ENCODE measurements at regions not wholly inside any gene's neighbourhood (a gene's known extent, or its start where the extent isn't known, plus 50 kb on each side); places are given as distances from the start of the nearest gene placed in this dataset.

GRCh38 chr18:29434650-29435049 is 1257.7 kb upstream of the CDH2 start:
- TF ChIP-seq, protein P1, sequence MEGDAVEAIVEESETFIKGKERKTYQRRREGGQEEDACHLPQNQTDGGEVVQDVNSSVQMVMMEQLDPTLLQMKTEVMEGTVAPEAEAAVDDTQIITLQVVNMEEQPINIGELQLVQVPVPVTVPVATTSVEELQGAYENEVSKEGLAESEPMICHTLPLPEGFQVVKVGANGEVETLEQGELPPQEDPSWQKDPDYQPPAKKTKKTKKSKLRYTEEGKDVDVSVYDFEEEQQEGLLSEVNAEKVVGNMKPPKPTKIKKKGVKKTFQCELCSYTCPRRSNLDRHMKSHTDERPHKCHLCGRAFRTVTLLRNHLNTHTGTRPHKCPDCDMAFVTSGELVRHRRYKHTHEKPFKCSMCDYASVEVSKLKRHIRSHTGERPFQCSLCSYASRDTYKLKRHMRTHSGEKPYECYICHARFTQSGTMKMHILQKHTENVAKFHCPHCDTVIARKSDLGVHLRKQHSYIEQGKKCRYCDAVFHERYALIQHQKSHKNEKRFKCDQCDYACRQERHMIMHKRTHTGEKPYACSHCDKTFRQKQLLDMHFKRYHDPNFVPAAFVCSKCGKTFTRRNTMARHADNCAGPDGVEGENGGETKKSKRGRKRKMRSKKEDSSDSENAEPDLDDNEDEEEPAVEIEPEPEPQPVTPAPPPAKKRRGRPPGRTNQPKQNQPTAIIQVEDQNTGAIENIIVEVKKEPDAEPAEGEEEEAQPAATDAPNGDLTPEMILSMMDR (IDR thresholded peaks at IDR 0.05; ENCODE audit: control extremely low read depth, extremely low read depth), result no peak
- H3K9me3 ChIP-seq (ENCODE audit: control insufficient read depth in 4 of 4, insufficient read depth in 3 of 4, low read length in 3 of 4), result no peaks in the 10 kb centered on the region
- no peak for ATAC-seq (ENCODE audit: insufficient read depth, low FRiP score)
- no peak overlapping the region for H3K9ac ChIP-seq (ENCODE audit: insufficient read depth in 1 of 2, low read length in 2 of 2)
- no peaks in the 10 kb centered on the region for H3K36me3 ChIP-seq (ENCODE audit: control insufficient read depth in 4 of 4, insufficient read depth in 4 of 4, low read length in 4 of 4)
- no peaks in the 10 kb centered on the region for H3K4me1 ChIP-seq (ENCODE audit: control insufficient read depth in 5 of 5, insufficient read depth in 5 of 5, low read length in 5 of 5)
- no peaks in the 10 kb centered on the region for H3K27me3 ChIP-seq (ENCODE audit: control insufficient read depth in 3 of 3, insufficient read depth in 3 of 3, low read length in 2 of 3)
- H3K27ac ChIP-seq (ENCODE audit: low read depth in 1 of 2, low read length in 1 of 2), result no peak overlapping the region
- WGBS, 2 donors, result 51 to 74% methylated on average over 4 of the region's 4 CpGs
- no peak overlapping the region for H3K4me3 ChIP-seq
- DNase-seq, result no peak

GRCh38 chr18:29430416-29430815 is 1253.5 kb upstream of the CDH2 start:
- Histone ChIP-seq H3K36me3 (ENCODE audit: control insufficient read depth in 4 of 4, insufficient read depth in 4 of 4, low read length in 4 of 4) (no peaks in the 10 kb centered on the region), H3K4me1 (ENCODE audit: control insufficient read depth in 5 of 5, insufficient read depth in 5 of 5, low read length in 5 of 5) (no peaks in the 10 kb centered on the region), H3K9ac (ENCODE audit: insufficient read depth in 1 of 2, low read length in 2 of 2) (no peak overlapping the region), H3K9me3 (ENCODE audit: control insufficient read depth in 4 of 4, insufficient read depth in 3 of 4, low read length in 3 of 4) (no peaks in the 10 kb centered on the region), H3K27ac (ENCODE audit: low read depth in 1 of 2, low read length in 1 of 2) (no peak overlapping the region), H3K27me3 (ENCODE audit: control insufficient read depth in 3 of 3, insufficient read depth in 3 of 3, low read length in 2 of 3) (no peaks in the 10 kb centered on the region), H3K4me3 (no peak overlapping the region)
- TF ChIP-seq, protein P1 (IDR thresholded peaks at IDR 0.05; ENCODE audit: control extremely low read depth, extremely low read depth), result no peak
- DNase-seq (no peak), ATAC-seq (ENCODE audit: insufficient read depth, low FRiP score) (no peak)

DNA sequence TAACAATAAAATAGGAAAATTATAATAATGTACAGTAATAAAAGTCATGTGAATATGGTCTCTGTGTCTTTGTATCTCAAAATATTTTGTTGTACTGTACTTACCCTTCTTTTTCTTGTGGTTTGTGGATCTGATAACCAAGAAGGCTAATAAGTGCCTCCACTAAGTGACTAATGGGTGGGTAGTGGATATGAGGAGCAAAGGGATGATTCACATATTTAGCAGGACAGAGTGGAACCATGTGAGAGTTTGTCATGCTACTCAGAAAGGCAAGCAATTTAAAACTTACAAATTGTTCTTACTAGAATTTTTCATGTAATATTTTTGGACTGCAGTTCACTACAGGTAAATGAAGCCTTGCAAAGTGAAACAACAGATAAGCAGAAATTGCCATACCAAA is 1241.2 kb upstream of the CDH2 start:
- DNase-seq (no peak), ATAC-seq (ENCODE audit: insufficient read depth, low FRiP score) (no peak)
- Histone ChIP-seq H3K4me3 (no peak overlapping the region), H3K4me1 (ENCODE audit: control insufficient read depth in 5 of 5, insufficient read depth in 5 of 5, low read length in 5 of 5) (no peaks in the 10 kb centered on the region), H3K9me3 (ENCODE audit: control insufficient read depth in 4 of 4, insufficient read depth in 3 of 4, low read length in 3 of 4) (peaks cover 0 to 15% (median 4%) of the 10 kb centered on the region in 4 donors), H3K36me3 (ENCODE audit: control insufficient read depth in 4 of 4, insufficient read depth in 4 of 4, low read length in 4 of 4) (no peaks in the 10 kb centered on the region), H3K27ac (ENCODE audit: low read depth in 1 of 2, low read length in 1 of 2) (no peak overlapping the region), H3K27me3 (ENCODE audit: control insufficient read depth in 3 of 3, insufficient read depth in 3 of 3, low read length in 2 of 3) (no peaks in the 10 kb centered on the region), H3K9ac (ENCODE audit: insufficient read depth in 1 of 2, low read length in 2 of 2) (no peak overlapping the region)
- TF ChIP-seq, protein P1 (IDR thresholded peaks at IDR 0.05; ENCODE audit: control extremely low read depth, extremely low read depth), result no peak

DNA sequence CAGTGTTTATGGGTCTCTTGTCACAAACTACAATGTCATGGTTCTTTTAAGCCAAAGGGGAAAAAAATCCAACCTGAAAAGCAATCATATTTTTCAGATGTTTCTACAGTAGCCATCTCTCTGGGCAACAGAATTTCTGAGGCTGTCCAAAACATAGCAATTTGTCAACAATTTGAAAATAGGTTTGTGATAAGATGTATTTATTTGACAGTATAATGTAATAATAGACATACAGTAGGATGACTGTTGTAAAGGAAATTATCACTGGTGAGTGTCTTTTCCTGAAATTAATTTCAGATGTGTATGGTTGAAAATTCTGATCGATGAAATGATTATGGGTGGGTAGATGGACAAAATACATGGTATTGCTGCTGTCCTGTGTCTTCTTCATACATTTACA is 1230.1 kb upstream of the CDH2 start:
- Histone ChIP-seq H3K4me1 (ENCODE audit: control insufficient read depth in 5 of 5, insufficient read depth in 5 of 5, low read length in 5 of 5) (no peaks in the 10 kb centered on the region), H3K9me3 (ENCODE audit: control insufficient read depth in 4 of 4, insufficient read depth in 3 of 4, low read length in 3 of 4) (no peaks in the 10 kb centered on the region), H3K9ac (ENCODE audit: insufficient read depth in 1 of 2, low read length in 2 of 2) (no peak overlapping the region), H3K27me3 (ENCODE audit: control insufficient read depth in 3 of 3, insufficient read depth in 3 of 3, low read length in 2 of 3) (no peaks in the 10 kb centered on the region), H3K27ac (ENCODE audit: low read depth in 1 of 2, low read length in 1 of 2) (no peak overlapping the region), H3K36me3 (ENCODE audit: control insufficient read depth in 4 of 4, insufficient read depth in 4 of 4, low read length in 4 of 4) (no peaks in the 10 kb centered on the region), H3K4me3 (no peak overlapping the region)
- TF ChIP-seq, protein P1 (IDR thresholded peaks at IDR 0.05; ENCODE audit: control extremely low read depth, extremely low read depth), result no peak
- ATAC-seq (ENCODE audit: insufficient read depth, low FRiP score) (no peak), DNase-seq (no peak)
- WGBS, 2 donors, result 92 to 97% methylated on average over 1 of the region's 1 CpG

All from lung (tissue), 11 donors.